Esophagus muscularis mucosa (tissue), 4 donors: ENCODE measurements at regions not wholly inside any gene's neighbourhood (a gene's known extent, or its start where the extent isn't known, plus 50 kb on each side); places are given as distances from the start of the nearest gene placed in this dataset.

ENCODE experiments used
- DNase-seq: peaks from one replicate; pipeline ENCODE4 v3.0.0-alpha.2; 2017; ENCODE audit errors: extremely low spot score
- H3K27ac ChIP-seq, 4 donors: fragments of 200-600 bp; sonication (generic); replicated peaks in 1 of 4; 1 replicate in 3 of 4; 2 replicates in 1 of 4; pipeline ENCODE4 v1.5.1; 2016 to 2019; ENCODE audit warnings: mild to moderate bottlenecking in 1 of 4
- H3K27me3 ChIP-seq, 4 donors: fragments of 200-600 bp; sonication (generic); one replicate each; pipeline versions ENCODE4 v1.5.1 to v1.6.0; 2016 to 2019
- H3K36me3 ChIP-seq, 4 donors: fragments of 200-600 bp; sonication (generic); one replicate each; pipeline ENCODE4 v1.5.1; 2016 to 2019
- H3K4me1 ChIP-seq, 4 donors: fragments of 200-600 bp; sonication (generic); one replicate each; pipeline ENCODE4 v1.5.1; 2016 to 2019
- H3K4me3 ChIP-seq, 4 donors: fragments of 200-600 bp; sonication (generic); 1 replicate in 2 of 4; 2 replicates in 2 of 4; pipeline ENCODE4 v1.5.1; 2016 to 2019; ENCODE audit warnings: mild to moderate bottlenecking in 4 of 4, moderate library complexity in 1 of 4
- H3K9me3 ChIP-seq, 4 donors: fragments of 200-600 bp; sonication (generic); 1 replicate in 3 of 4; 2 replicates in 1 of 4; pipeline ENCODE4 v1.5.1; 2016 to 2019
- CTCF ChIP-seq, 3 experiments: fragments of 200-600 bp in 2 of 3; fragments of 450-650 bp in 1 of 3; sonication (generic) in 2 of 3; IDR thresholded peaks; one replicate each; pipeline ENCODE4 v1.5.1; 2017 to 2019; ENCODE audit warnings: antibody characterized with exemption in 3 of 3, mild to moderate bottlenecking in 2 of 3, moderate library complexity in 1 of 3
- EP300 ChIP-seq: sonication (generic); formaldehyde crosslinking; IDR thresholded peaks from one replicate; pipeline ENCODE4 v1.6.1; 2017; ENCODE audit warnings: antibody characterized with exemption
- POLR2A ChIP-seq: fragments of 450-650 bp; IDR thresholded peaks from one replicate; pipeline ENCODE4 v1.6.1; 2017; ENCODE audit warnings: antibody characterized with exemption, moderate library complexity, mild to moderate bottlenecking, low read depth
- POLR2AphosphoS5 ChIP-seq, 2 donors: sonication (generic); formaldehyde crosslinking; IDR thresholded peaks; one replicate each; pipeline ENCODE4 v1.6.1; 2017; ENCODE audit warnings: antibody characterized with exemption in 2 of 2
- WGBS: methylation state at CpG from one replicate; pipeline ENCODE4 v1.1.5; 2018; 5-methylcytosine and 5-hydroxymethylcytosine counted together
- intact Hi-C: fragments of 100-400 bp; cut with DNase I; formaldehyde crosslinking; loops from one replicate; pipeline ENCODE4 v1.15.1; 2023

GRCh38 chr15:59946084-59946483 lies 58.0 kb upstream of the FOXB1 start:
- no peak for DNase-seq
- no peak overlapping the region for H3K4me3 ChIP-seq
- H3K36me3 ChIP-seq, result no peaks in the 10 kb centered on the region
- no peaks in the 10 kb centered on the region for H3K4me1 ChIP-seq
- intact Hi-C loops, result no loop called here
- no peak overlapping the region for H3K27ac ChIP-seq
- peaks cover 0 to 8% (median 0%) of the 10 kb centered on the region in 4 donors for H3K27me3 ChIP-seq
- WGBS, result 59% methylated on average over 3 of the region's 3 CpGs
- no peaks in the 10 kb centered on the region for H3K9me3 ChIP-seq
- no peak for TF ChIP-seq POLR2A
- TF ChIP-seq EP300, result no peak
- TF ChIP-seq CTCF (IDR thresholded peaks at IDR 0.05), result no peak
- TF ChIP-seq POLR2AphosphoS5 (IDR thresholded peaks at IDR 0.05), result no peak

DNA sequence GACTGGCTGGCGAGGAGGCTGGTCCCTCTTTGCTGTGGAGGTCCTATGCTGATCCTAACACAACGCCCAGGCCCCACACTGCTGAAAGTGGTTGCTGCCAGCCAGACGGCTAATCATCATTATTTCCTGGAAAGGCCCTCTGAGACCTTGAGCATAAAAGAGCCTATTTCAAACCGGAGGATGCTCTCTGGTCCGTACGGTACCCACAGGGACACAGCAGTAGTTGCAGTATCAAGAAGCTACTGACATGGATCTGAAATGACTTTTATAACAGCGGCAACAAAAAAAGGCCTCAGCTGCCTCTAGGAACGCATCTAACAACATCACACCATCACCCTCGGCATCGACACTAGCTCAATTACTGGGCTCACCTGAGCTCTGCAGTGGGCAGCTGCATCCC lies 59.1 kb upstream of the FOXB1 start:
- Histone ChIP-seq H3K36me3 (no peaks in the 10 kb centered on the region), H3K9me3 (no peaks in the 10 kb centered on the region), H3K4me3 (no peak overlapping the region), H3K27me3 (peaks cover 0 to 14% (median 0%) of the 10 kb centered on the region in 4 donors), H3K4me1 (no peaks in the 10 kb centered on the region), H3K27ac (no peak overlapping the region)
- intact Hi-C loops, result no loop called here
- WGBS, result 71% methylated on average over 10 of the region's 10 CpGs
- DNase-seq, result no peak
- no peak for TF ChIP-seq EP300
- TF ChIP-seq POLR2A, result no peak
- no peak for TF ChIP-seq CTCF (IDR thresholded peaks at IDR 0.05)
- no peak for TF ChIP-seq POLR2AphosphoS5 (IDR thresholded peaks at IDR 0.05)

DNA sequence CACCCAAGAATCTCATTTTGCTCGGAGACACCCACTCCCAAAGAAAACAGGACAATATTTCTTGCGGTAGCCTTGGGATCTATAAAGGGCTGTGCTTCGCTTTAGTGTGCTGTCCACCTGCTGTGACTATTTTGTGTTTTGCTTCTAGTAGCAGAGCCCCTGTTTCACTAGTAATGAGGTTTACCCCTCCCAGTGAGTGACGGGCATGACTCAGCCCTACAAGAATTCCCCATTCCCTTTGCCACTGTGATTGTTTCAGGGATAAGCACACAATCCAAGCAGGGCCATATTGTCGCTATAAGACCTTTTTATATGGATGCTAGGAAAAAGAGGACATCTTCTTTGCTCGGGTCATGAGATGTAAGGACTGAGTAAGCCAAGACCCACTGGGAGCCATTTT lies 62.5 kb upstream of the FOXB1 start:
- Histone ChIP-seq H3K4me1 (no peaks in the 10 kb centered on the region), H3K36me3 (no peaks in the 10 kb centered on the region), H3K9me3 (no peaks in the 10 kb centered on the region), H3K4me3 (no peak overlapping the region), H3K27ac (no peak overlapping the region), H3K27me3 (peaks cover 0 to 32% (median 0%) of the 10 kb centered on the region in 4 donors)
- TF ChIP-seq POLR2A, result no peak
- TF ChIP-seq EP300, result no peak
- TF ChIP-seq CTCF (IDR thresholded peaks at IDR 0.05), result no peak
- TF ChIP-seq POLR2AphosphoS5 (IDR thresholded peaks at IDR 0.05), result no peak
- DNase-seq, result no peak
- intact Hi-C loops, result no loop called here
- WGBS, result 87% methylated on average over 6 of the region's 6 CpGs

GRCh38 chr15:59940928-59941327 lies 63.2 kb upstream of the FOXB1 start:
- TF ChIP-seq CTCF (IDR thresholded peaks at IDR 0.05) (no peak), POLR2A (no peak), EP300 (no peak), POLR2AphosphoS5 (IDR thresholded peaks at IDR 0.05) (no peak)
- H3K9me3 ChIP-seq, result no peaks in the 10 kb centered on the region
- H3K27ac ChIP-seq, result no peak overlapping the region
- H3K4me1 ChIP-seq, result no peaks in the 10 kb centered on the region
- 88% methylated on average over 1 of the region's 1 CpG for WGBS
- no peaks in the 10 kb centered on the region for H3K36me3 ChIP-seq
- DNase-seq, result no peak
- intact Hi-C loops, result no loop called here
- peaks cover 0 to 39% (median 0%) of the 10 kb centered on the region in 4 donors for H3K27me3 ChIP-seq
- no peak overlapping the region for H3K4me3 ChIP-seq

DNA sequence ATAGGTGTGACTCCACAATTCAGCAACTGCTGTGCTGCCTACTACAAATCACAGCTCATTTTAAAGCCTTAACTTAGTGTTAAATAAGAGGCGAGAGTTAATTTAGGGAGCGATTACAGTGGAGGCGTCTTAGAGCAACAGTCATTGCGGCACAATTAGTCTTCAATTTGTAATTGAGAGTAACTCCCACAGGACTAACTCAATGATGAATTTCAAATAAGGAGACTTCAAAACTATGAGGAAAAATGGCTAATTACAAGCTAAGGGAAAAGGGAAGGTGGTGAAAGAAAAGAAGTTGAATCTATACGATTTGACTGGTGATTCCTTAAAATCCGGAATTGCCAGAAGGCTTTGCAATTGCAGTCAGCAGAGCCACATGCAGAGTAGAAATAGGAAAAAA lies 63.7 kb upstream of the FOXB1 start:
- Histone ChIP-seq H3K36me3 (no peaks in the 10 kb centered on the region), H3K4me1 (no peaks in the 10 kb centered on the region), H3K27ac (no peak overlapping the region), H3K9me3 (no peaks in the 10 kb centered on the region), H3K27me3 (peaks cover 0 to 39% (median 0%) of the 10 kb centered on the region in 4 donors), H3K4me3 (no peak overlapping the region)
- TF ChIP-seq POLR2AphosphoS5 (IDR thresholded peaks at IDR 0.05) (no peak), POLR2A (no peak), CTCF (IDR thresholded peaks at IDR 0.05) (no peak), EP300 (no peak)
- no peak for DNase-seq
- 86% methylated on average over 6 of the region's 6 CpGs for WGBS
- intact Hi-C loops, result no loop called here
